Sciatic nerve (tissue), 2 donors: ENCODE measurements at regions not wholly inside any gene's neighbourhood (a gene's known extent, or its start where the extent isn't known, plus 50 kb on each side); places are given as distances from the start of the nearest gene placed in this dataset.

Experiments
- ATAC-seq: fragments of 200-7000 bp; cut with Tn5 transposase; one replicate; pipeline ENCODE4 v1.9.1; 2020; ENCODE audit warnings: mild to moderate bottlenecking, moderate library complexity
- DNase-seq: peaks from one replicate; pipeline ENCODE4 v3.0.0-alpha.2; 2020; ENCODE audit warnings: low spot score
- intact Hi-C: fragments of 100-400 bp; cut with DNase I; formaldehyde crosslinking; loops from one replicate; pipeline ENCODE4 v1.14.2; 2022
- donor health status: DM: no; HTN: no; CAD: no.
- donor health status: DM: no; HTN: no; CAD: no.

DNA sequence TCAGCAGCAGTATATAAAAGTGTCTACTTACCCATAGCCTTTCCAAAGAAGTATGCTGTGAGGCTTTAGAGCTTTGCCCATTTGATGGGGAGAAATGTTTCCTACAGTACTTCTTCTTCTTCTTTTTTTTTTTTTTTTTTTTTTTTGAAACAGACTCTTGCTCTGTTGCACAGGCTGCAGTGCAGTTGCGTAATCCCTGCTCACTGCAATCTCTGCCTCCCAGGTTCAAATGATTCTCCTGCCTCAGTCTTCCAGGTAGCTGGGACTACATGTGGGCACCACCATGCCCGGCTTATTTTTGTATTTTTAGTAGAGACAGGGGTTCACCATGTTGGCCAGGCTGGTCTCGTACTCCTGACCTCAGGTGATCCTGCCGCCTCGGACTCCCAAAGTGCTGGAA lies 101.7 kb upstream of the TMEM26 start:
- intact Hi-C loops: no loop called here
- no peak for DNase-seq

DNA sequence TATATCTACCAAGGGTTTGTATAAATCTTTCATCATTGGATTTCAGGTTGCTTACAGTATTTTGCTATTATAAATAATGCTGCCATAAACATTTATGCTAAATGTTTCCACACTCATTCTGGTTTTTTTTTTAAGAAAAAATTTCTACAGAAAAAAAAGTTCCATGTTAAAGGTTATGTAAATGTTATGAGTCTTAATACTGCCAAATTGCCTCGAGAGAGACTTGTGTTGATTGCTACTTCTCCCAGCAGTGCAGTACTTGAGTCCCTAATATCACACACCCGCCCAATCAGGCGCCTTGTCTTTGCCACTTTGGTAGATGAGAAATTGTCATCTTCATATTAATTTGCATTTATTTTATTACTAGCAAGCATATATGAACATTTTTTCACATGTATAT lies 96.7 kb upstream of the TMEM26 start:
- intact Hi-C loops: no loop called here
- no peak for DNase-seq
- no peak for ATAC-seq

More for the DNA sequence above, 101.7 kb upstream of the TMEM26 start:
- no peak for ATAC-seq

DNA sequence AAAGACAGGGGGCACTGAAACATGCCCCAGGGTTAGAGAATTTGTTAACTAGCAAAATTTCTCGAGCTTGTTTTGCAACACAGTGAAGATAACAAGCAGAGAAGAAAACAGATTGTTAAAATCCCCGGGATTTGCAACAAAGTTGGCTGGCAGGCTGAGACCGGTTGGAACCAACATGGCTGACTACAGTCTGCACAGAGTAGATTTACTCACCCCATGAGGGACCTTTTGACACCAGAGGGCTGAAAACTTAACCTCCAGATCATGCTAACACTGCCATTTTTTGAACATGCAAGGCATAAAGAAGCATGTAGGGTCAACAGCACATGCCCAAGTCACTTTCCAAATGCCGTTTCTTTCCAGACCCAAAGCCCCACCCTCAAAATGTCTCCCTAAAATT lies 95.2 kb upstream of the TMEM26 start:
- ATAC-seq: no peak
- intact Hi-C loops: no loop called here
- DNase-seq: no peak

DNA sequence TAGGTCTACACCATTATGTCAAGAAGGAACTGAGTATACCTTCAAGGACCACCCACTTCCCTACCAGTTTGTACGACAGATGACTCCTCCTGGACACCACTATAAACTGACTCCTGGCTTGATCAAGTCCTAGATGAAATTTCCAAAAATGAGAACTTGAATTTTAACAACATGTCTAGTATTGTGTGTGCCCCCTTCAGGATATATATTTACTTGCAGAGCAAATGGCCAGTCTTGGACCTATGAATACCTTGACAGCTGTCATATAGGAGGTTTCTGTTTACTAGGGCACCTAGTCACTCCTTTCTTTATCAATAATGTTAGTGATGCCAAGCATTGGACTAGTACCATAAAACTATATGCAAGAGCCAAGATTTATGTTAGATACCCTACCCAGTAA lies 94.1 kb upstream of the TMEM26 start:
- ATAC-seq (no peak), DNase-seq (no peak)
- intact Hi-C loops: no loop called here

DNA sequence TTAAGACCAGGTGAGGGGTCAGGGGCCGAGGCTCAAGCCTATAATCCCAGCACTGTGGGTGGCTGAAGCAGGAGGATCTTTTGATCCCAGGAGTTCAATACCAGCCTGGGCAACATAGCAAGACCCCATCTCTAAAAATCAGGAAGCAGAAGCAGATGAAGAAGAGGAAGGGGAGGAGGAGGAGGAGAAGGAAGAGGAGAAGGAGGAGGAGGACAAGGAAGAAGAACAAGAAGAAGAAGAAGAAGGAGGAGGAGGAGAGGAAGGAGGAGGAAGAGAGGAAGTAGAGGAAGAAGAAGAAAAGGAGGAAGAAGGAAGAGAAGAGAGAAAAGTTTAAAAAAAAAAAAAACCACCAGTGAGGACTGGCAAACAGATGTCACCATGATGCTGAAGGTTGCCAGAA lies 92.0 kb upstream of the TMEM26 start:
- DNase-seq (no peak), ATAC-seq (no peak)
- intact Hi-C loops: no loop called here

DNA sequence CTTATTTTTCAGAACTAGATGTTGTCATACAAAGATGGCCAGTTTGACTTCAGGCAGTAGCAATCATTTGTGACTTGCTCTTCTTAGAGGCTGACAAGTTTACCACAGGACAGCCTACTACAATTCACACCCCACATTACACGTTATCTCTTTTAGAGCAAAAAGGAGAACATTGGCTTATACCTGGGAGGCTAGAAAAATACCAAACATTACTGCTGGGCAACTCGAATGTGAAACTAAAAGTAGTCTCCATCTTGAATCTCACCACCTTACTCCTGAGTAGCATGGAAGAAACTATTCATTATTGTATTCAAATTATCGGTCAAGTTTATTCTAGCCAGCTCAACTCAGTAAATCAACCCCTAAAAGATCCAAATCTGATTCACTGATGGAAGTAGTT lies 90.7 kb upstream of the TMEM26 start:
- intact Hi-C loops: no loop called here
- DNase-seq: no peak
- ATAC-seq: no peak

DNA sequence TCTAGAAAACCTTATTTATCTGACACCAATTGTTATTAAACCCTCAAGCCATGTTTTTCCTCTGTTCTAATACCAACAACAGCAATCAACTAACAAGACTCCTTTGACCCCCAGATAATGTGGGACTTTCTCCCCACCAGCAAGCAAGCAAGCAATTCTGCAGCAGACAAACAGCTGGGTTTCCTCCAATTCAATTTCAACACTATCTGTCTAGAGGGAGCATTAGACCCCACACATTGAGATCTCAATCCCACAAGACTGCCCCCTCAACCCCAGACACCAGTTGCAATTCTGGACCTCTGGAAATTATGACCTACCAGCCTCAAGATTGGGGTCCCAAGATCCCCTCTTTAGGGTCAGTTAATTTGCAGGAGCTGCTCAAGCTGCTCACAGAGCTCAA lies 89.4 kb upstream of the TMEM26 start:
- DNase-seq: no peak
- ATAC-seq: no peak
- intact Hi-C loops: no loop called here

DNA sequence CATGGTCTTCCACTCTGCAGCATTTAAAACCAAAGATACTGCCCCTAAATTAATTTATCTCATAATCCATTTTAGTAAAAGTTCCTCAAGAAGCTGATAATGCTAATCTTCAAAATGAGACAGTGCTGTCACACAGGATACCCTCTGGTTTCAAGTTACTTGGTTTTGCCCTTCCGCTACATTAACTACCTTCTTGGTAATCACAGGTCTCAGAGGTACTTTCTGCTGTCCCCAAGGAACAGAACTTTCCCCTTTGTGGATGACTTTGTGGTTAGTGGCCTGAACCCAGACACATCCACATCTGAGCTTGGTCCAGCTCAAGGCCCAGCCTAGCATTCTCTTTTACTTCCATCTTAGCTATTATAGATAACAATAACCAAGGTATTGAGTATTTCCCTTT lies 88.8 kb upstream of the TMEM26 start:
- no peak for ATAC-seq
- intact Hi-C loops: no loop called here
- no peak for DNase-seq

DNA sequence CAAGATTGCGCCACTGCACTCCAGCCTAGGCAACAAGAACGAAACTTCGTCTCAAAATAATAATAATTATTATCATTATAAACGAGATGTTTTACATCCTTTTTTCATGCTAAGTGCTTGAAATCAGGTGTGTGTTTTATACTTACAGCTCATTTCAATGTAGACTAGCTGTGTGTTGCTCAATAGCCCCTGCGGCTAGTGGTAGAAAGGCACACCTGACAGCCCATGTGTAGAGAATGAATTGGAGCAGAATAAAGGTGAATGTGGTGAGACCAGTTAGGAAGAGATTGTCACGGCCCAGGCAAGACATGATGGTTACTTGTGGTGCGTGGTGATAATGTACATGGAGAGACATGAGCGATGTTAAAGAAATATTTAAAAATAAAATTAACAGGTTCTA lies 86.7 kb upstream of the TMEM26 start:
- no peak for ATAC-seq
- intact Hi-C loops: no loop called here
- DNase-seq: no peak

DNA sequence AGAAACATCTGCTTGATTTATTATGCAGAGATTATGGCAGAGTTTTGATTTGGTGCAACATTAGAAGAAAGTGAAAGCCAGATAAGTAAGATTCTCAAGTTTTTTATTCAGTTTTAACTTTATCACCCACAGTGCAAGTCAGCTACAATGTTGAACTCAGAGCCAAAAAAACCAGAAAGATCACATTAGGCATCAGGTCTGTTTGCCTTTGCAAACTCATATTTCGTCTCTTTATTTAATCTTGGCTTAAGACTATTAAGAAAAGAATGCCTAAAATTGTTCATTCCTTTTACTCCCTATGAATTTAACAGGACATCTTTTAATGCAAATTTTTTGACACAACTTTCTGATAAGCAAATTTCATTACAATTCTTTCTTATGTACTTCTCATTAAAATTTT lies 76.0 kb upstream of the TMEM26 start:
- ATAC-seq (no peak), DNase-seq (no peak)
- intact Hi-C loops: loop anchor here (5.0 kb wide), 1 partner anchor 1067 kb away; no protein-coding TSS in a partner anchor

DNA sequence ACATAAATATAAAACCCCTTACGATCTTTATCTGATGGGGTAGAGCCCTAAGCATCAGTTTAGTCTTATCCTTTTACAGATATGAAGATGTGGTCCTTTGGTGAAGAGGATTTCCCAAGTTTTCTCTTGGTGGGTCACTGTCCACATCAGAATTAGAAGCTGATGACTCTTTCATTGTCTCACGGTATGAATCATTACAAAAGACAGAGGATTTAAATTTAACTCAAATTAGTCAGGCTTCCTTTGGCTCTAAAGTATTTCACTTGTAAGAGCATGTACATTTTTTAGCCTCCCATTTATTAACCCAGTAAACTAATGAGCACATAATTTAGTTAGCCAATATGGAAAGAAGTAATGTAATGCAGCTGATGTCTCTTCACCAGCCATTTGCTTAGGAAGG lies 49.9 kb upstream of the TMEM26 start:
- DNase-seq: no peak
- no peak for ATAC-seq
- intact Hi-C loops: no loop called here
